HepG2 (cell line): ENCODE measurements at regions not wholly inside any gene's neighbourhood (a gene's known extent, or its start where the extent isn't known, plus 50 kb on each side); places are given as distances from the start of the nearest gene placed in this dataset.

Source experiments
- CREB3 ChIP-seq: sonication (generic); formaldehyde crosslinking; IDR thresholded peaks from 2 replicates; pipeline ENCODE4 v1.5.0; 2020; ENCODE audit warnings: missing genetic modification reagents
- HIC2 ChIP-seq: sonication (generic); formaldehyde crosslinking; IDR thresholded peaks from 2 replicates; pipeline ENCODE4 v1.9.0; 2022; ENCODE audit warnings: low read depth, missing genetic modification reagents
- MIER3 ChIP-seq: IDR thresholded peaks from 2 replicates; pipeline ENCODE4 v1.6.1; 2016; ENCODE audit warnings: missing compliant biosample characterization, borderline replicate concordance
- NCOA2 ChIP-seq: sonication (generic); formaldehyde crosslinking; IDR thresholded peaks from 2 replicates; pipeline ENCODE4 v1.8.0; 2022; ENCODE audit warnings: inconsistent platforms
- PATZ1 ChIP-seq: sonication (generic); formaldehyde crosslinking; IDR thresholded peaks from 2 replicates; pipeline ENCODE4 v1.4.0; 2020; ENCODE audit warnings: missing genetic modification reagents
- PCBP1 ChIP-seq: fragments of 200-400 bp; formaldehyde crosslinking; IDR thresholded peaks from 2 replicates; pipeline ENCODE4 v1.6.1; 2017; ENCODE audit warnings: mild to moderate bottlenecking, low read depth, low read length, borderline replicate concordance
- RXRB ChIP-seq: IDR thresholded peaks from 2 replicates; pipeline ENCODE4 v1.6.1; 2016; ENCODE audit warnings: borderline replicate concordance, missing genetic modification reagents, missing compliant biosample characterization
- SKI ChIP-seq: fragments of 450-650 bp; IDR thresholded peaks from one replicate; pipeline ENCODE4 v1.6.1; 2018; ENCODE audit warnings: mild to moderate bottlenecking; ENCODE audit not compliant: partially characterized antibody
- SKIL ChIP-seq: sonication (generic); formaldehyde crosslinking; IDR thresholded peaks from 2 replicates; pipeline ENCODE4 v1.8.0; 2022; ENCODE audit warnings: missing genetic modification reagents, mild to moderate bottlenecking, moderate library complexity, borderline replicate concordance
- SP2 ChIP-seq: sonication (generic); formaldehyde crosslinking; IDR thresholded peaks from 2 replicates; pipeline ENCODE4 v1.5.1; 2020; ENCODE audit warnings: mild to moderate bottlenecking, missing genetic modification reagents
- SRSF4 ChIP-seq: fragments of 200-400 bp; formaldehyde crosslinking; IDR thresholded peaks from one replicate; pipeline ENCODE4 v1.6.1; 2018; ENCODE audit warnings: mild to moderate bottlenecking, low read depth, low read length, moderate library complexity; ENCODE audit not compliant: poor library complexity, severe bottlenecking
- TERF1 ChIP-seq: sonication (generic); formaldehyde crosslinking; IDR thresholded peaks from 2 replicates; pipeline ENCODE4 v1.8.0; 2022; ENCODE audit warnings: mild to moderate bottlenecking, missing genetic modification reagents, moderate library complexity
- ZBTB2 ChIP-seq: sonication (generic); formaldehyde crosslinking; IDR thresholded peaks from 2 replicates; pipeline ENCODE4 v1.8.0; 2022; ENCODE audit warnings: low read depth, missing genetic modification reagents
- ZNF451 ChIP-seq: sonication (generic); formaldehyde crosslinking; IDR thresholded peaks from 2 replicates; pipeline ENCODE4 v1.5.0; 2020; ENCODE audit warnings: mild to moderate bottlenecking, missing genetic modification reagents
- ZNF703 ChIP-seq: sonication (generic); formaldehyde crosslinking; IDR thresholded peaks from 2 replicates; pipeline ENCODE4 v1.5.1; 2020; ENCODE audit warnings: missing genetic modification reagents, mild to moderate bottlenecking, moderate library complexity, borderline replicate concordance
- ZSCAN9 ChIP-seq: IDR thresholded peaks from 2 replicates; pipeline ENCODE4 v1.6.1; 2016; ENCODE audit warnings: borderline replicate concordance

- peak; percentile 93 for TF ChIP-seq PATZ1 (CRISPR knock-in tag)
- TF ChIP-seq CREB3 = 0 out of 2 replicates have a peak, but pooled peaks have one; percentile 19
- peak; percentile 52; the same call in 1 of the 2 replicates for TF ChIP-seq ZSCAN9 (CRISPR knock-in tag)
- TF ChIP-seq TERF1 = 0 out of 2 replicates have a peak, but pooled peaks have one; percentile 11
- TF ChIP-seq ZBTB2 (CRISPR knock-in tag) = peak; percentile 94
- TF ChIP-seq SKI = peak; percentile 100
- TF ChIP-seq SKIL (CRISPR knock-in tag) = peak; percentile 89
- peak; percentile 96 for TF ChIP-seq PCBP1
- no peak for TF ChIP-seq ZNF451 (CRISPR knock-in tag)
- peak; percentile 56; the same call in 1 of the 2 replicates for TF ChIP-seq ZNF703 (CRISPR knock-in tag)
- no peak for TF ChIP-seq SP2
- no peak for TF ChIP-seq SRSF4
- peak; percentile 96 for TF ChIP-seq RXRB
- TF ChIP-seq MIER3 (CRISPR knock-in tag) = peak; percentile 86
- peak; percentile 94 for TF ChIP-seq HIC2 (CRISPR knock-in tag)
- TF ChIP-seq NCOA2 = peak; percentile 89
Observed at GRCh38 chr16:50467943-50468748, 80.0 kb upstream of the NKD1 start (continued).
